SJSA1 (cell line): ENCODE measurements at regions not wholly inside any gene's neighbourhood (a gene's known extent, or its start where the extent isn't known, plus 50 kb on each side); places are given as distances from the start of the nearest gene placed in this dataset.

Experiments
- DNase-seq, 2 experiments: peaks; one replicate each; pipeline ENCODE4 v3.0.0-alpha.2; 2015 to 2020; ENCODE audit warnings: low spot score in 2 of 2, low read depth in 1 of 2
- H3K27ac ChIP-seq: fragments of 250-450 bp; sonication (Bioruptor Pico); 2 replicates; pipeline ENCODE4 v1.5.1; 2020; ENCODE audit warnings: mild to moderate bottlenecking, moderate library complexity
- H3K27me3 ChIP-seq: fragments of 250-450 bp; sonication (Bioruptor Pico); replicated peaks from 2 replicates; pipeline ENCODE4 v1.5.1; 2020; ENCODE audit warnings: mild to moderate bottlenecking, moderate library complexity
- H3K36me3 ChIP-seq: fragments of 250-450 bp; sonication (Bioruptor Pico); 2 replicates; pipeline ENCODE4 v1.5.1; 2020; ENCODE audit warnings: mild to moderate bottlenecking
- H3K4me1 ChIP-seq: fragments of 250-450 bp; sonication (Bioruptor Pico); replicated peaks from 2 replicates; pipeline ENCODE4 v1.6.1; 2021; ENCODE audit warnings: mild to moderate bottlenecking
- H3K4me3 ChIP-seq: fragments of 250-450 bp; sonication (Bioruptor Pico); 2 replicates; pipeline ENCODE4 v1.5.1; 2020; ENCODE audit warnings: mild to moderate bottlenecking
- H3K9me3 ChIP-seq: fragments of 250-450 bp; sonication (Bioruptor Pico); replicated peaks from 2 replicates; pipeline ENCODE4 v1.5.1; 2020; ENCODE audit warnings: mild to moderate bottlenecking

DNA sequence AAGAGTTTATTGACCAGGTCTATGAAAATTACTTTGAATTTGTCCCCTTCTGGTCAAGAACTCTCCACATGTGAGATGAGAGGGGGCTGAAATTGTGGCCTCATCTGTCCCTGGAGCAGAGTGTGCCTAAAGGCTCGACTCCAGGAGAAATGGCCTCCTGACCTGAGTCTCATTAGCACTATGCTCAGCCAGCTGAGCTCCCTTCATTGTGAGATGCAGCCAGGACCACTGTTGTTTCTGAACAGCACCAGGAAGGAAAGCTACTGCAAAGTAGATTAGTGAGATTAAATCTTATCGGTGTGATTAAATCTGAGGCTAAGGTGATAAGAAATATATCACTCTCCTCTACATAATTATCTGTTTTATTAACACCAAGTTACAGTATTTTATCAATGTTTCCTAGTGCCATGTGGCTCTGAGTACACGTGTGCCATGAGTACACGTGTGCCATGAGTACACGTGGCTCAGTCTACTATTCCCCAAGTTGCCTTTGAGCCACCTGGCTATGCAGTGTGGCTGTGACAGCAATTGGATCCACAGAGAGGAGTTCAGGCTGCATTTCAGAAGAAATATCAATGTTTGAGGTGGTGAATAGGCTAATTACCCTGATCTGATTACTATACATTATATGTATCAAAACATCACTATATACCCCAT, 126.9 kb downstream of the IPMK start:
- H3K9me3 ChIP-seq: peaks cover 2% of the 10 kb centered on the region; the same call in 1 of the 2 replicates
- no peaks in the 10 kb centered on the region for H3K36me3 ChIP-seq
- no peak overlapping the region for H3K27ac ChIP-seq
- H3K4me1 ChIP-seq: no peaks in the 10 kb centered on the region
- no peak overlapping the region for H3K4me3 ChIP-seq
- peaks cover 13% of the 10 kb centered on the region for H3K27me3 ChIP-seq
- DNase-seq: no peak

DNA sequence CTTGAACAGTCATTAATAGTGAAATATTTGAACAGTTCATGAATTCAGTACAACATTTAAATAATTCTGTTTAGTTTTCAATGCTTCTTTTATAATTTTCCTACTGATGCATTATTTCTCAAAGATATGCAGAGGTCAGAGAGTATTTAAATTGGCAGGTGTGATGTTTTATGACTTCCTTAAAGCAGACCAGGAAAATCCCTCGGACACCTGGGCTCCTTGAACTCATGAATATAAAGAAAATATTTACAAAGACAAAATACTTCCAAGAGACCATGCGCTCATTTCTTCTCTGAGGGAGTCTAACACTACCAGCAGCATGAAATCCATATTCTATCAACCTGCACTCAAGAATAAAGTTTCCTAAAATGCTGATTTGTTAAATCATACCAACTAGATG, 127.6 kb downstream of the IPMK start:
- Histone ChIP-seq H3K4me1 (no peaks in the 10 kb centered on the region), H3K27me3 (peaks cover 13% of the 10 kb centered on the region), H3K4me3 (no peak overlapping the region), H3K9me3 (peaks cover 2% of the 10 kb centered on the region; the same call in 1 of the 2 replicates), H3K27ac (no peak overlapping the region), H3K36me3 (no peaks in the 10 kb centered on the region)
- no peak for DNase-seq

DNA sequence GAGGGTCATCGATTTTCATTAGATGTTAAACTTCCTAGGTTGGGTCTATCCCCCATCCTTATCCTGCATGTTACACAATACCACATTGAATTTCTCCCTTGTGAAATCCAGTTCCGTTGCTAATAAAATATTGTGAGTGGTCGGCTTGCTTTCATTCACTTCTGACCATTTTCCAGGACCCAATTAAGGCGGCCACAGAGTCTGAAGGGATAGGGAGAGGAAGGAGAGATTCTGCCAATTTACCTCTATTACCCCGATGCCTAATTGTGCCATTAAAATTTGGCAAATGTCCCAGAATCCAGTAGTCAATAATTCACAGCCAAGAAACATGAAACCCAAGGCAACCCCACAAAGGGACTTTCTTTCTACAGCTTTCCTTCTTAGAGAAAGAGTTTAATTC, 129.9 kb downstream of the IPMK start:
- H3K4me1 ChIP-seq: no peaks in the 10 kb centered on the region
- no peak overlapping the region for H3K4me3 ChIP-seq
- peaks cover 13% of the 10 kb centered on the region for H3K27me3 ChIP-seq
- H3K36me3 ChIP-seq: no peaks in the 10 kb centered on the region
- no peaks in the 10 kb centered on the region for H3K9me3 ChIP-seq
- DNase-seq: no peak
- H3K27ac ChIP-seq: no peak overlapping the region

DNA sequence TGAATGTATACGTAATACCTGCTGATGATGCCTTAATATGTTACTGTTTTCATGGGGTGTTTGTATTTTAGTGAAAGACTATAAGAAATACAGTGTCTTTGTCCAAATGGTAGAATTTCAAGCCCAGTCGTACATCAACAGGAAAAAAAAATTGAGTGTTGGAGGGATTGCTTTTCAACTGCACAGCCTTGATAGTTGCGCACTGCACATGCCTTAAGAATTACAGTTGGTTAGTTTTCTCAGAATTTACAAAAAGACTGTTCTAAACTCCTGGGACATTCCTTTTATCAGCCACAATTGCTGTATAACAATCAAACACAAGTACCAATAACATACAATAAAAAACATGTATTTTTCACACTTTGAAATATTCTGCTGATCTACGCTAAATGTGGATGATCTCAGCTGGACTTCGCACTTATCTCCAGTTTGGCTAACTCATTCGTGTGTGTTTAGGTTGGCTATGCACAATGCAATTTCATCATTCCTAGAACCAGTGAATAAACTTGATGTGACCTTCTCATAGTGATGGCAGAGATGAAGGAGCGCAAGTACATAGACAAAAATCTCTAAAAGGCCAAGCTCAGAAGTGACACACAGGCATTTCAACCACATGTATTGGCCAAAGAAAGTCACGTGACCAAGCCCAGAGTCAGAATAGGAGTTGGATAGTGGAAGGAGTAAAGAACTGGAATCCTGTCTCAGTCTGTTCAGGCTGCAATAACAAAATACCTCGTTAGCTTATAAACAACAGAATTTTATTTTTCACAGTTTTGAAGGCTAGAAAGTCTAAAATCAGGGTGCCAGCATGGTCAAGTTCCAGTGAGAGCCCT, 152.3 kb downstream of the IPMK start:
- Histone ChIP-seq H3K9me3 (no peaks in the 10 kb centered on the region), H3K4me3 (no peak overlapping the region)
- DNase-seq: no peak

DNA sequence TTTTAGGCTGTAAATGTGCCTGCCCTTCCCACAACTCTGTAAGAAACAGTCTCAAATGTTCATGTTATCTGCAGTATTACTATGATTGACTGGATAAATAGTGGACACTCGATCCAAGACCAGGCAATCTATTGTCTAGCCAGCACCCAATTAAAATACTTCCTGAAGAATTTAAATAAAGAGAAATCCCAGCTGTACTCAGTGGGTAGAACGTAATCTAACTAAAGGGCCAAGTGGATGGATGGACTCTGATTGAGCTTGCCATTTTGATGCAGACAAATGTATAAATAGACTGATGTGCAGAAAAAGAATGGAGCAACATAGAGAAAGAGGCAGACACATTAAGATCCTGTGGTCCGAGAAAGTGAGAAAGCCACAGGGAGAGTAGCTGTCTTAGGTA, 158.0 kb downstream of the IPMK start:
- H3K4me3 ChIP-seq: no peak overlapping the region
- DNase-seq: no peak
- H3K36me3 ChIP-seq: no peaks in the 10 kb centered on the region
- peaks cover 9% of the 10 kb centered on the region for H3K4me1 ChIP-seq
- H3K27ac ChIP-seq: no peak overlapping the region
- H3K9me3 ChIP-seq: no peaks in the 10 kb centered on the region
- H3K27me3 ChIP-seq: no peaks in the 10 kb centered on the region

More for the DNA sequence above, 152.3 kb downstream of the IPMK start:
- Histone ChIP-seq H3K4me1 (no peaks in the 10 kb centered on the region), H3K27me3 (no peaks in the 10 kb centered on the region), H3K27ac (no peak overlapping the region), H3K36me3 (no peaks in the 10 kb centered on the region)

DNA sequence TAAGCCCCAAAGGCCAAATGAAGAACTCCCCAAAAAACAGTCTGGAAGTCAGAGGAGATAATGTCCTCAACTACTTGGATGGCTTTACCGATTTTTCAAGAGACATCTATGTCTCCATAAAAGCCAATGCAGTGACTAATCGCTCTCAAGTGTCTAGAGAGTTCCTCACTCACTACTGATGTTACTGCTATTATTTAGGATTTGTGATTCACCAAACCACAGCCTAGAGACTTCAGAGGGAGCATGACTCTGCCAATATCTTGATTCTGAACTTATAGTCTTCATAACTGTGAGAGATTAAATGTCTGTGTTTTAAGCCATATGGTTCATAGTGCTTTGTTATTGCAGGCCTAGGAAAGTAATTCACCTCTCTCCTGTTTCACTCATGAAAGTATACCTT, 160.2 kb downstream of the IPMK start:
- DNase-seq: peak in 1 of 2 experiments; percentile 39
- no peaks in the 10 kb centered on the region for H3K27me3 ChIP-seq
- peaks cover 9% of the 10 kb centered on the region for H3K4me1 ChIP-seq
- no peak overlapping the region for H3K27ac ChIP-seq
- H3K9me3 ChIP-seq: no peaks in the 10 kb centered on the region; the same call in 1 of the 2 replicates
- no peak overlapping the region for H3K4me3 ChIP-seq
- no peaks in the 10 kb centered on the region for H3K36me3 ChIP-seq

DNA sequence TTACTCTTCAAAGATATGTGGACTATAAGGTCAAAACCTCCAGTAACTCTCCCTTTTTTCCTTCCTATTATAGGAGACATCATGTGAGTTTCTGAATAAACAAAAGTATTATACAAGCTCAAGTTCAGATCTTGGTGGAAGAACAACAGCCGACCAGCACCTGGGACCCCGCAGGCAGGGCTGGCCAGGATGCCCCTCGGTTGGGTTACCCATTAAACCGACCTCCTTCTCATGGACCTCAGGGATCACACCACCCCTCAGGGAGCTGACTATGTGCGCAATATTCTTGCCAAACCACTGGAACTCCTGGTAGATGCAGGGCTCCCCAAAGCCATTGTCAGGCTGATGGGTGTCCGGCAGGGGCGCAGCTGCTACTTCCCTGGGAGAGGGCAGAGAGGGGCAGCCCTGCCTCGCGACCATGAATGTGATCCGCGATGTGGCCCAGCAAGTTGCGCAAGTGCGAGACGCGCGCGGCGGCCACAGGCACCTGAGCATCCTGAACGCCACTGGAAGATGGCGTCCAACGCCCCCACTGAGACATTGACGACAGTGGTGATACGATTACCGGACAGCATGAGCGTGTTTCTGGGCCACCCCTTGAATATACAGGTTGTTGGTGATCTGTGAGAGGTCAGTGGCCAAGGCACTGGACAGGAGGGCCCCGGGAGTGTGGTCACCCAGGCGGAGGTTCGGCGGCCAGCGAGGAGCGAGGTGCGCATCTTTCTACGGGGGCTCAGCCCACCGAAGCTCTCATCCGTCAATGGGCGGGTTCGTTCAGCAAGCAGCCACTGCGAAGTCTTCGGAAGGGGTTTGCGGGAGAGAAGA, 161.3 kb downstream of the IPMK start:
- H3K4me3 ChIP-seq: no peak overlapping the region
- no peaks in the 10 kb centered on the region for H3K36me3 ChIP-seq
- DNase-seq: no peak
- no peaks in the 10 kb centered on the region for H3K27me3 ChIP-seq
- H3K9me3 ChIP-seq: no peaks in the 10 kb centered on the region; the same call in 1 of the 2 replicates
- H3K27ac ChIP-seq: no peak overlapping the region
- H3K4me1 ChIP-seq: peaks cover 9% of the 10 kb centered on the region

DNA sequence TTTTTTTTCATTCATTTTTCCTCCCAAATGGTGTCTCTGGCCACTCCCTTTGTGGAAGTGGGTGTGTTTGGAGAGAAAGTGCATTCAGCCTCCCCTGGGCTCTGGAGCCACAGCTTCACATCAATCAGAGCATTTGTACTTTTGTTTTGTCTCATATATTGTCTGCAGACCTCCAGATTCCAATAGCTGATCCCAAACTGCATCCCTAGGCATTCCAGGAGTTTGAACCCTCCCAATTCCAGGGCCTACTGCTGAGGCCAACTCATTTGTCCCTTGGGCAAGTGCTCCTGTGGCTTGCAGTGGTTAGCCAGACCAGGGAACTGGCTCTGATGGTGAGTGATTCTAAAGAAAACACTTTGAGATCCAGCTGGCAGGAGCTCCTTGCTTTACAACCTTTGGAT, 163.3 kb downstream of the IPMK start:
- H3K27ac ChIP-seq: no peak overlapping the region
- H3K9me3 ChIP-seq: no peaks in the 10 kb centered on the region; the same call in 1 of the 2 replicates
- H3K4me1 ChIP-seq: peaks cover 9% of the 10 kb centered on the region
- no peaks in the 10 kb centered on the region for H3K36me3 ChIP-seq
- H3K27me3 ChIP-seq: no peaks in the 10 kb centered on the region
- H3K4me3 ChIP-seq: no peak overlapping the region
- DNase-seq: no peak

DNA sequence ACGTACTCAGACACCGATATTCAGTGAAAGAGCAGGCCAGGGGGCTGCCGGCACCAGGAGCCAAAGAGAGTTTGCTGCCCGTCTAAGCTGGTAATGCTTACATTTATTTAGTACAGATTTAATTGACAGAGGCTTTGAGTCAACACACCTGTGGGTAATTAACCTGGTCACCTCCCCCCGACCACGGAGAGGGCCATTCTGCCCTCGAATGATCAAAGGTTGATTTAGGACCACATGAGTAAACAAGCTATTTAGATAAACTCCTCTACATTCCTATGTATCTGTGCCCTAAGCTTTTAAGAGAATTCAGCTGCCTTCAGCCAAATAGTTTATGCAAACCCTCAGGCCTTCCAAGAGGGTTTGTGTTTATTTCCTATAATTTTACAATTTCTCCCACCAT, 164.8 kb downstream of the IPMK start:
- H3K27me3 ChIP-seq: 0 out of 2 replicates have a peak, but pooled peaks cover 3% of the 10 kb centered on the region
- no peak overlapping the region for H3K27ac ChIP-seq
- H3K36me3 ChIP-seq: no peaks in the 10 kb centered on the region
- H3K4me1 ChIP-seq: peaks cover 8% of the 10 kb centered on the region
- H3K9me3 ChIP-seq: no peaks in the 10 kb centered on the region; the same call in 1 of the 2 replicates
- H3K4me3 ChIP-seq: no peak overlapping the region
- DNase-seq: no peak

DNA sequence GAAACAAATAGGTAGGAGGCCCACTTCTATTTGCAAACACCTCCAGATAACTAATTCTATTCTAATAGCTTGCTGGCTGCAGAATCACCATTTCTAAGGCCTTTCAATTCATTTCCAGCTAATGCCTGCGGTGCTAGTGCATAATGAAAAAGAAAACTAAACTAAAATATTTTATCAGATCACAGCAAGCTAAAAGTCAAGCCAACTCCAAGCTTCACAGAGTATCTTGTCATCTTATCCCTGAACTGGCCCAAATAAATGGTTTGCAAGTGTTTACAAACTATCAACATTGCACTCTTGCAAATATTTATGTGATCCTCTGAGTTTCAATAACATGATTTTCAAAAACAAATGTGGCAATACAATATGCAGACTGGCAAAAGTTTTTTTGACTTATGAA, 166.0 kb downstream of the IPMK start:
- H3K27ac ChIP-seq: no peak overlapping the region
- H3K9me3 ChIP-seq: no peaks in the 10 kb centered on the region; the same call in 1 of the 2 replicates
- peaks cover 7% of the 10 kb centered on the region; the same call in 1 of the 2 replicates for H3K27me3 ChIP-seq
- H3K36me3 ChIP-seq: no peaks in the 10 kb centered on the region
- no peak overlapping the region for H3K4me3 ChIP-seq
- H3K4me1 ChIP-seq: no peaks in the 10 kb centered on the region
- no peak for DNase-seq

DNA sequence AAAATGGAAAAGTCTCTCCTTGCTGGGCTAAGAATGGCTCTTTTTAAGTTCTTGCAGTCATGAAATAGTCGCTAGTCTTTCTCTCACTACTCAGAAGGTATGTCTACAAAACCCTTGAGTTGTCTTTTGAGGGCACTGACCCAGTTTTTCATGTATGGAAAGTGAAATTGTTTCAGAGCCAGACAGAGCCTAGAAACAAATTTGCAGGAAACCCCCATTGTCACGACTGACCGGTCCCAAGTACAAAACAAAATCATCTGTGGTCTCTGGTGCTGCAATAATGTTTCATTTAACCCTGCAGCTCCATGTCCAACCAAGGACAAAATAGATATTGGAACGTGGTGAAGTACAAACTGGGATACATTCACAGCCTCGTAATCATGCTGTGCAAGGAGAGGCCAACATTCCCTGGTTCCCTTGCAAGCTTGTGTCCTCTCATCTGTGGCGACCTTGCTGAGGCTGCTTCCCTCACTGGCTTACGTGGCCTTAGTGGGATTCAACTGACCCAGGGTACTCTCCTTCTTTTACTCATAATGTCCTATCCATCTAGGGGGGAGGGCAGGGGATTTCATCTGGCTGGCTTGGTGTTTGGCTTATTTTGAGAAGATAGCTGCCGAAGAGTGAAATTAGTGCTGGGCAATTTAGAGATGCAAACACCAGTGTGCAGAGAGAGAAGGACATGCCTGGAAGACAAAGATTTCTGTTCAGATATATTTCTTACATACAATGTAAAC, 172.5 kb downstream of the IPMK start:
- Histone ChIP-seq H3K9me3 (no peaks in the 10 kb centered on the region), H3K4me3 (no peak overlapping the region), H3K36me3 (no peaks in the 10 kb centered on the region), H3K27ac (no peak overlapping the region), H3K4me1 (no peaks in the 10 kb centered on the region), H3K27me3 (peaks cover 7% of the 10 kb centered on the region; the same call in 1 of the 2 replicates)
- no peak for DNase-seq

DNA sequence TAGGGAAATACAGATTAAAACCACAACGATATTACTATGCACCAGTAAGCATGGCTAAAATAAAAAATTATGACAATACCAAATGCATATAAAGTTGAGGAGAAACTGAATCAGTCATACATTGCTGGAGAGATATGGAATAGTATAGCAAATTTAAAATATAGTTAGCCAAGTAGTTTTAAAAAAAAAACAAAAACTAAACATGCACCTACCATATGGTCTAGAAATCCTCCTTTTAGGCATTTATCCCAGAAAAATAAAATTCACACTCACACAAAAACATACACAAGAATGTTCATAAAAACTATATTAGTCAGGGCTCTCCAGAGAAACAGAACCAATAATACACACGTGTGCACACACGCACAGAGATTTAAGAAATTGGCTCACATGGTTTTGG, 175.8 kb downstream of the IPMK start:
- Histone ChIP-seq H3K4me1 (no peaks in the 10 kb centered on the region), H3K36me3 (no peaks in the 10 kb centered on the region), H3K4me3 (no peak overlapping the region), H3K9me3 (no peaks in the 10 kb centered on the region), H3K27me3 (peaks cover 2% of the 10 kb centered on the region; the same call in 1 of the 2 replicates), H3K27ac (no peak overlapping the region)
- DNase-seq: no peak

DNA sequence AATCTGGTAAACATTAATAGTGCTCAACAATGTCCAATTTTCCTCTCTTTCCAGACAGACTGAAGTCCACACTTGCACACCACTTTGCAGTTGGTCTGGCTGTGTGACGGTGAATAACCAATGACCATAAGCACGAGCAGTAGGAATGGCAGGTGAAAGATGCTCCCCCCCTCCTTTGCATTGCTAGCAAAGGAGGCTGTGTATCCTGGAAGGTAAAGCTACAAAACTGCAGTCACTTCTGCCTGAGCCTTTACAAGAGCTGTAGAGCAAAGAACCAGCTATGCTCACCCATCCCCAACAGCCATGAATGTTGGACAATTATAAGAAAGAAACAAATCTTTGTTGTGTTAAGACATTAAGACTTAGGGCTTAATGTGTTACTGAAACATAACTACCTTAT, 178.0 kb downstream of the IPMK start:
- H3K27ac ChIP-seq: no peak overlapping the region
- H3K27me3 ChIP-seq: 0 out of 2 replicates have a peak, but pooled peaks cover 2% of the 10 kb centered on the region
- no peak for DNase-seq
- no peaks in the 10 kb centered on the region for H3K36me3 ChIP-seq
- H3K9me3 ChIP-seq: no peaks in the 10 kb centered on the region
- no peak overlapping the region for H3K4me3 ChIP-seq
- H3K4me1 ChIP-seq: no peaks in the 10 kb centered on the region
